Fibroblast of lung (primary cell): ENCODE measurements at regions not wholly inside any gene's neighbourhood (a gene's known extent, or its start where the extent isn't known, plus 50 kb on each side); places are given as distances from the start of the nearest gene placed in this dataset.

ENCODE experiments used
- CTCF ChIP-seq, 2 donors: IDR thresholded peaks in 1 of 2; conservative IDR thresholded peaks in 1 of 2; 1 replicate in 1 of 2; 2 replicates in 1 of 2; pipeline ENCODE4 v1.5.1; 2011 to 2012; ENCODE audit warnings: low read length in 2 of 2, control low read depth in 1 of 2, inconsistent platforms in 1 of 2, low read depth in 1 of 2, mild to moderate bottlenecking in 1 of 2
- EZH2 ChIP-seq: IDR thresholded peaks from 2 replicates; pipeline ENCODE4 v1.5.1; 2012; ENCODE audit warnings: low read length, control low read depth, mild to moderate bottlenecking; ENCODE audit errors: missing control alignments

- TF ChIP-seq CTCF (conservative IDR thresholded peaks at IDR 0.05 in 1 of 2, IDR thresholded peaks at IDR 0.05 in 1 of 2; ENCODE audit: low read depth in 1 of 2, low read length in 2 of 2) (no peak), EZH2 (no peak)
These were observed 220.5 kb upstream of the ADAMTS9 start for GRCh38 chr3:64908251-64908685.
